HG03025 (cell line): ENCODE measurements at regions not wholly inside any gene's neighbourhood (a gene's known extent, or its start where the extent isn't known, plus 50 kb on each side); places are given as distances from the start of the nearest gene placed in this dataset.

Experiments
- ATAC-seq: cut with Tn5 transposase; IDR thresholded peaks from one replicate; pipeline ENCODE4 v1.9.1; 2021; ENCODE audit warnings: mild to moderate bottlenecking, moderate library complexity; ENCODE audit not compliant: unreplicated experiment, low FRiP score

- no peak for ATAC-seq
These were observed 65.2 kb upstream of the PIM1 start for GRCh38 chr6:37104824-37105147.

DNA sequence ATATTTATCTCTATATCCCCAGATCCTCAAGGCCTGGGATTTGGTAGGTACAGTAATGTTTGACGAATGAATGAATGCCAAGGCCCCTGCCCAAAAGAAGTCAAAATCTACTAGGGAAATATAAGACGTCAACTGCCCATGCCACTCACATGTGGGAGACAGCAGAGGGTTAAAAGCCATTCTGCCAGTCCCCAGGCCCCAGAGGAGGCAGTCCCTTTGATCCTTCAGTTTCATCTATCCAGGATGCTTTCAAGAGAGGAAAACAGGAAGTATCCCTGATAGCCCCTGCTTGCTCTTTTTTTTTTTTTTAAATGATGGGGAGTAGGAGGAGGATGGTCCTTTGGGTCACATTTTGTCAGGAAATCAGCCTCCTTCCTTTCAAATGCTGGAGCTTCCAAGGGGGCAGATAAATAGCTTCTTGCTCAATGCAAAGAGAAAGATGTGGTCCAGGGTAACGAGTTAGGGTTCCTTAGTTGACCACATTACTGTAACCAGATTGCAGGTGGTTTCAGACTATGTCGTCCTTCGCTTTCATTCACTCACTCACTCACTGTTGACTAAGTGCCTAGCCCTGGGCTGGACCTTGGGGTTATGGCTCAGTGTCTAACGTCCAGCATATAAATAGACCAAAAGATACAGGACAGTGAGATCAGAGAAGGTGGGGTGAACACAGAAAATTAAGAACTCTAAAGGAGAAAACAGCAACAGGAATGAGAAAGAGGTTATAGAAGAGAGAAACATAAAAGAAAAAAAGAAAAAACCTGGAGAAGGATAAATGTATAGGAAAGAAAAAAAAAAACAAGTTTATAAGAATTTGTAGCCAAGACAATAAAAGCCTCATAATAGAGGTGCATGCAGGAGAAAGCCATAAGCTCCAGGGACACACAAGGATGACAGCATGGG lies 64.6 kb upstream of the PIM1 start:
- no peak for ATAC-seq

GRCh38 chr6:37106051-37106363 lies 63.9 kb upstream of the PIM1 start:
- no peak for ATAC-seq

DNA sequence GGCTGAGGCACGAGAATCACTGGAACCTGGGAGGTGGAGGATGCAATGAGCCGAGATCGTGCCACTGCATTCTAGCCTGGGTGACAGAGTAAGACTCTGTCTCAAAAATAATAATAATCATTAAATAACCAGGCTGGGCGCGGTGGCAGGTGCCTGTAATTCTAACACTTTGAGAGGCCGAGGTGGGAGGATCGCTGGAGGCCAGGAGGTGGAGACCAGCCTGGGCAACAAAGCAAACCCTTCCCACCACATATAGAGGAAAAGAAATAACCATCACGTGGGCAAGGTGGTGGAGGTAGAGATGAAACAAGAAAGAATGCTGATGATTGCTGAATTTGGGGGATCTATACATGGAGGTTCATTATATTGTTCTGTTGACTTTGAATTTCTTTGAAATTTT lies 63.4 kb upstream of the PIM1 start:
- no peak for ATAC-seq

GRCh38 chr6:37106982-37107491 lies 62.9 kb upstream of the PIM1 start:
- no peak for ATAC-seq

DNA sequence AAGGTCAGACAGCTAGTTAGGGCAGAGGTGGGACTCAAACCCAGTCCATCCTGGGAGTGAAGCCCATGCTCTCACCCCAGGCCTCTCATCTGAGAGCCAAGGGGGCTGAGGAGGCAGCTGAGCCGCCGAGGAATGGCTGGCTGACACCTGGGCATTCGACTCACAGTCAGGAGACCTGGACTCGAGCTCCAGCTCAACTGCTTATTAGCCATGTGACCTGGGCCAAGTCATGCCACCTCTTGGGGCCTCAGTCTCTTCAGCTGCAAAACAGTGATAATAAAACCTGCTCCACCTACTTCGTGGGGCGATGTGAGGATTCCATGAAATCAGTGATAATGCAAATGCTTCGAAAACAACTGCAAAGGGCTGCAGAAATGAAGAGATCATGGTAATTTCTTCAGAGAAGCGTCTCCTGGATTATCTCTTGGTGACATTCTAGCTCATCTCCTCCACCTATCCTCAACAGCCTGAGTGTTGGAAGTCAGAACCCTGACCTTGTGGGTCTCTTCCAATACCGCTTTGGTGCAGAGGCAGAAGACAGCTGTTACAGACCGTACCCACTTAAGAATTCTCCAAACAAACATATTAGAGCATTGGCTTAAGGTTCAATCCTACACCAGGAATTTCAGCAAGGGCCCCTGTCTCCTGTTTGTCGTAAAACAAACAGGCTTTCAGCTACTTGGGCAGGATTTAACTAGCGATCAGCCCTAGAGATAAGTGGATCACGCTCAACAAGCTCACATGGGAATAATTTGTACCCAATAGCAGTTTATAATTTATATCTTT lies 60.0 kb upstream of the PIM1 start:
- no peak for ATAC-seq

- no peak for ATAC-seq
These were observed 59.2 kb upstream of the PIM1 start for GRCh38 chr6:37110500-37111461.

DNA sequence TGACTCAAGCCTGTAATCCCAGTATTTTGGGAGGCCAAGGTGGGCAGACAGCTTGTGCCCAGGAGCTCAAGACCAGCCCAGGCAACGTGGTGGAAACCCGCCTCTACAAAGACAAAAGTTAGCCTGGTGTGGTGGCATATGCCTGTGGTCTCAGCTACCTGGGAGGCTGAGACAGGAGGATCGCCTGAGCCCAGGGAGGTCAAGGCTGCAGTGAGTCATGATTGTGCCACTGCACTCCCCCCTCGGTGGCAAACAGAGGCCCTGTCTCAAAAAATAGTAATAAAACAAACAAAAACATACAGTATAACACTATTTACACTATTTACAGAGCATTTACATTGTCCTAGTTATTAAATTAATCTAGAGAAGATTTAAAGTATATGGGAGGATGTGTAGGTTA lies 56.0 kb upstream of the PIM1 start:
- no peak for ATAC-seq

DNA sequence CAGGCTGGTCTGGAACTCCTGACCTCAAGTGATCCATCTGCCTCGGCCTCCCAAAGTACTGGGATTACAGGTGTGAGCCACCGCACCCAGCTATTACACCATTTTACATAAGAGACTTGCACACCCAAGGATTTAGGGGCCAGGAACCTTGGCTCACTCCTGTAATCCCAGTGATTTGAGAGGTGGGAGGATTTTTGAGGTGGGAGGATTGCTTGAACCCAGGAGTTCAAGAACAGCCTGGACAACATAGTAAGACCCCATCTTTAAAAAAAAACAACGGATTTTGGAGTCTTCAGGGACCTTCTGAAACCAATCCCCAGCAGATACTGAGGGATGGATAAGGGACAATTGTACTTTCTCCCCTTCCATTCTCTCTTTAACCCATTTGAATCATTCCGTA lies 55.3 kb upstream of the PIM1 start:
- ATAC-seq = no peak

- ATAC-seq = no peak
These were observed 54.6 kb upstream of the PIM1 start for GRCh38 chr6:37115236-37115895.

- ATAC-seq = no peak
These were observed 53.6 kb upstream of the PIM1 start for GRCh38 chr6:37116326-37116725.

- ATAC-seq = no peak
These were observed 50.5 kb upstream of the PIM1 start for GRCh38 chr6:37119387-37119886.
